ENCODE measurements at regions not wholly inside any gene's neighbourhood (a gene's known extent, or its start where the extent isn't known, plus 50 kb on each side); places are given as distances from the start of the nearest gene placed in this dataset.

GRCh38 chr2:195500879-195501278 lies 156.1 kb upstream of the SLC39A10 start:
- CTCF ChIA-PET = no interaction called here
- Histone ChIP-seq H3K27ac (ENCODE audit: low read depth in 2 of 2, low read length in 1 of 2) (no peak overlapping the region), H3K4me2 (no peak overlapping the region), H3K27me3 (ENCODE audit: insufficient read depth) (no peaks in the 10 kb centered on the region), H3K9me3 (no peaks in the 10 kb centered on the region), H3K4me3 (ENCODE audit: low read depth in 2 of 2, low read length in 1 of 2) (no peak overlapping the region), H3K9me2 (no peaks in the 10 kb centered on the region), H4K20me1 (ENCODE audit: insufficient read depth) (no peaks in the 10 kb centered on the region), H2AFZ (ENCODE audit: low read depth) (no peak overlapping the region), H3F3A (replicated peaks; ENCODE audit: insufficient read depth) (no peaks in the 10 kb centered on the region), H3K9ac (no peak overlapping the region), H3K36me3 (replicated peaks in 1 of 2; ENCODE audit: control insufficient read depth in 1 of 2, insufficient read depth in 2 of 2, low read length in 1 of 2) (no peaks in the 10 kb centered on the region), H3K79me2 (ENCODE audit: insufficient read depth) (no peaks in the 10 kb centered on the region), H3K4me1 (ENCODE audit: control insufficient read depth in 1 of 2, insufficient read depth in 2 of 2, low read depth in 1 of 2, low read length in 1 of 2) (peaks cover 0 to 5% of the 10 kb centered on the region in 2 experiments; a peak in 1 of 4 replicates)
- POLR2A ChIA-PET = no interaction called here
- no peak for TF ChIP-seq CHD2 (IDR thresholded peaks at IDR 0.05; ENCODE audit: low read length, partially characterized antibody)
- no peak for TF ChIP-seq ZBTB33 (IDR thresholded peaks at IDR 0.05; ENCODE audit: borderline replicate concordance, low read depth)
- no peak for TF ChIP-seq FOXJ3 (CRISPR knock-in tag; IDR thresholded peaks at IDR 0.05)
- TF ChIP-seq EP300 (IDR thresholded peaks at IDR 0.05; ENCODE audit: borderline replicate concordance in 1 of 2, low read depth in 1 of 2, low read length in 1 of 2) = no peak
- no peak for TF ChIP-seq GATA2 (CRISPR knock-in tag; IDR thresholded peaks at IDR 0.05)
- TF ChIP-seq NFIC (IDR thresholded peaks at IDR 0.05; ENCODE audit: borderline replicate concordance) = no peak
- TF ChIP-seq, protein P1, sequence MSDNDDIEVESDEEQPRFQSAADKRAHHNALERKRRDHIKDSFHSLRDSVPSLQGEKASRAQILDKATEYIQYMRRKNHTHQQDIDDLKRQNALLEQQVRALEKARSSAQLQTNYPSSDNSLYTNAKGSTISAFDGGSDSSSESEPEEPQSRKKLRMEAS (IDR thresholded peaks at IDR 0.05; ENCODE audit: low read depth) = no peak
- TF ChIP-seq TAF1 (IDR thresholded peaks at IDR 0.05; ENCODE audit: borderline replicate concordance, low read depth, low read length) = no peak
- TF ChIP-seq POLR2AphosphoS5 (IDR thresholded peaks at IDR 0.05; ENCODE audit: low read depth, low read length) = no peak
- TF ChIP-seq MEF2A (IDR thresholded peaks at IDR 0.05; ENCODE audit: borderline replicate concordance, low read depth) = no peak
- TF ChIP-seq YY1 (IDR thresholded peaks at IDR 0.05; ENCODE audit: low read depth) = no peak
- no peak for TF ChIP-seq SIN3A (IDR thresholded peaks at IDR 0.05; ENCODE audit: borderline replicate concordance, low read depth, low read length)
- TF ChIP-seq NRF1 (IDR thresholded peaks at IDR 0.05; ENCODE audit: low read depth, low read length) = no peak
- no peak for TF ChIP-seq FOSL2 (IDR thresholded peaks at IDR 0.05; ENCODE audit: borderline replicate concordance, low read depth)
- TF ChIP-seq, protein P2, sequence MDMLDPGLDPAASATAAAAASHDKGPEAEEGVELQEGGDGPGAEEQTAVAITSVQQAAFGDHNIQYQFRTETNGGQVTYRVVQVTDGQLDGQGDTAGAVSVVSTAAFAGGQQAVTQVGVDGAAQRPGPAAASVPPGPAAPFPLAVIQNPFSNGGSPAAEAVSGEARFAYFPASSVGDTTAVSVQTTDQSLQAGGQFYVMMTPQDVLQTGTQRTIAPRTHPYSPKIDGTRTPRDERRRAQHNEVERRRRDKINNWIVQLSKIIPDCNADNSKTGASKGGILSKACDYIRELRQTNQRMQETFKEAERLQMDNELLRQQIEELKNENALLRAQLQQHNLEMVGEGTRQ (IDR thresholded peaks at IDR 0.05; ENCODE audit: borderline replicate concordance, low read depth, low read length) = no peak
- no peak for TF ChIP-seq JUND (IDR thresholded peaks at IDR 0.05)
- no peak for TF ChIP-seq RFX5 (IDR thresholded peaks at IDR 0.05; ENCODE audit: low read length)
- no peak for TF ChIP-seq RCOR1 (IDR thresholded peaks at IDR 0.05; ENCODE audit: low read length)
- no peak for TF ChIP-seq GABPA (IDR thresholded peaks at IDR 0.05; ENCODE audit: low read depth)
- no peak for TF ChIP-seq RXRA (IDR thresholded peaks at IDR 0.05; ENCODE audit: borderline replicate concordance, low read depth)
- no peak for DNase-seq
- 67% methylated on average over 2 of the region's 2 CpGs for WGBS (ENCODE audit: low lambda C conversion rate)
